NCI-H1417 treated with DMSO at 0.1 percent for 48 hours (cell line): ENCODE measurements at regions not wholly inside any gene's neighbourhood (a gene's known extent, or its start where the extent isn't known, plus 50 kb on each side); places are given as distances from the start of the nearest gene placed in this dataset.
"Not testable (repeated sequence)": the region's sequence is repeated elsewhere in the genome, so short reads cannot be mapped to it uniquely, and the experiment has no call there.

ENCODE experiments used
- DNase-seq: peaks from one replicate; lab custom pipeline; 2025; lab: John Stamatoyannopoulos, UW

DNA sequence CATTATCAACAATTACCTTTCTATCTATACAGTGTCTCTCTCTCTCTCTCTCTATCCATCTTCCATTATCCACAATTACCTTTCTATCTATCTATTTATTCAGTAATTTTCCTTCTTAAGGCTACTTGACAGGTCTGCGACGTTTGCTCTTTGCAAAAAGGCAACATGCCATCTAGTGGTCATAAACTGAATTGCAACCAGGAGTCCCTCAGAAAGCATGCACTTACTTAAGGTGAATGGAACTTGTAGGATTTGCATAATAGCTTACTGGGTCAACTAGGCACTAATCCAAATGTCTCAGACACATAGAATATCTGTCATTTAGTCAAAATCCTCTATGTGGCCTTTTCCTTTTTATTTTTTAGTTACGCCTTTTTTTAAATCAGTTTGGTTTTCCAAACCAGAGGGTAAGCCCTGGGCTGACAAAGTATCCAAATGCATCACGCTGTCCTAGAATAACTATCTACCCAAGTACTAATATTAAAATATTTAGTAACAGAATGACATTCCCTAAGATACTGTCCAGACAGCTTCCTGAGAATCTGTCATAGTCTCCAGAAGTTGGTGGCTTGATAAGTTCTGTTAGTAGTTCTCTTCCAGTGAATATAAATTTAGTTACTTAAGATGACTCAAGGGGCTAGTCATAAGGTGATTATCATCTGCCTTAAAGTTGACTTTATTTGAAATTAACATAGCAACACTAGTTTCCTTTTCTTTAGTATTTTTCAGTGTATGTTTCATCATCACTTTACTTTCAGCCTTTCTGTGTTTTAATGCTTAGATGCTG lies 208.3 kb downstream of the PPP1R3A start:
- peak; percentile 54 for DNase-seq

DNA sequence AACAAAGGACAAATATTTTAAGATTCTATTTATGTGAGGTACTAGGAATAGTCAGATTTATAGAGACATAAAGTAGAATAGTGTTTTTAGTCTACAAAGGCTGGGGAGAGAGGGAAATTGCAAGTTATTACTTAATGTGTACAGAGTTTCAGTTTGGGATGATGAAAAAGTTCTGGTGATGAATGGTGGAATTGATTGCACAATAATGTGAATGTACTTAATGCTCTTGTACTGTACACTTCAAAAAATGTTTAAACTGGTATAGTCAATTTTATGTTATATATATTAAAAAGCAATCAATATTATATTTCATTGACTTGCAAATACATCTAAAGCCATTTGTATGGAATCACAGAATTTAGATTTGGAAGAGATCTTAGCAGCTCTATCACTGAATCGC lies 213.4 kb downstream of the PPP1R3A start:
- no peak for DNase-seq

DNA sequence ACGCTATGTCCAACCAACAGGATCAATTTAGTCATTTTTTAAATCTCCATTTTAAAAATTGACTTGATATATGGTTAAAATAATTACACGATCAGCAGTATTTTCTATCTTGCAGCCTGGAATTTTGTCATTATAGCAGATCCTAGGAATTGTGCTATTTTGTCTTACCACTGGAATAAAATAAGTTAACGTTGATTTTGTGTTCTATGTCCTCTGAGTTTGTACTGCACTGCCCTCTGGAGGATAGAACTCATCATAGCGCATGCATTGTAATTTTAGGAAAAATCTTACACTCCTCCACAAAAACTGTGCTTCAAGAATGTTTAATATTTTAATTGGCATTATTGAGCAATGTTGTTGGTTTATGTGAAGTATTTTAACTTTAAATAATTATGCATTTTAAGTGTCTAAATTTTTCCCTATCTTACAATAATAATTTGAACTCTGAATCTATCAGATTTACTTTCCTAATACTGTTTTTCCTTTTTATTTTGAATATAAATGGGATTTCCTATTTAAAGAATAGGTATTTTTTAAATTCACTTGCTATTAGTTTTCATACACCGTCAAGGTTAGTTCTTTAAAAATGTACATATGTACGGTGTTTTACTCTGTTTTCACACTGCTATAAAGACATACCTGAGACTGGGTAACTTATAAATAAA lies 220.1 kb downstream of the PPP1R3A start:
- no peak for DNase-seq

DNA sequence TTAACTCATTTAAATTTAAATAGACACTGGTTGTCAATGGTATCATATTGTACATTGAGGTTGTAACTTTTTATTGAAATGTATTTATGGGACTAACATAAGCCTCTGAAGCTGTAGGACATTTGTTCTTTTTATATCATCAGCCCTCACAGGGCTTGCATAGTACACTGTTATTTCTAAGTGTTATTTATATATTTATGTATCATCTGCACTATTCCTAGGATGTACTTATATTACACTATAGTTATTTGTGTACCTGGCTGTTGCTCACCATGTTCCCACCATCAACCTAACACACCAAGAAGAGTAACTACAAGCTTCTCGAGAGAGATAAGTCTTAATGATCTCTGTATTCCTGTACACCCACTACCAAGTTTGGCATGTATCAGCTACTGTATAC lies 224.7 kb downstream of the PPP1R3A start:
- no peak for DNase-seq

DNA sequence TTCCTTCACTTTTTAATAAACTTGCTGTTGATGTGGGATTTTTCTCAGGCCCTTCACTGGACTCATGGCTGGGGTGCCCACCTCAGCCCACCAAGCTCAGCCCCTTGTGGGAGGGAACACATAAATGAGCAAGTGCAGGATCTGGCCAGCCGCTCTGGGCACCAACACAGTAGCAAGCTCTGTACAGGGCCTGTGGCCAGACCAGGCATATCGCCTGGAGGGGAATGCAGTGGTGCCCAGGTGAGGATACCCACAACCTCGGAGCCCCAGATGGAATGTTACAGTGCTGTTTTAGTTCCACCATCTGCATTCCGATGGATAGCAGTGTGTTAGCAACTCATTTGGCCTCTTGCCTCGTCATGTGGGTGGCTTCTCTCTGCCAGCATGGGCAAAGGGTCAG lies 234.6 kb downstream of the PPP1R3A start:
- DNase-seq = no peak

DNA sequence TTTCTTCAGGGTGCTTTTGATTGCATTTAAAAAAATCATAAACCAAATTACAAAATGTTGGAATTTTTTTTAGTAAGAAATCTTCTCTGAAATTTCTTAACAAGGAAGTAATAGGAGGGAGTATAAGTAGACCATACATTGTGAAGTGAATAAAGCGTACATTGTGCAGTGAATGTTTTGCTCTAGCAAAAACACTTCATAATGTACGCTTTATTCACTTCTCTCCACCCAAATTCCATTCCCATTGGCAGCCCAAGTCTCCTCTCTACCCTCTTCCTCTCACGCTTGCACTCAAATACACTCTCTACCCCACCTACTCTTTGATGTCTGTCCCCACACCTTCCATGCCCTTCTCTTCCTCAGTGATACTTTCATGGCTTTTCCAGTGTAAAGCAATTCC lies 241.0 kb downstream of the PPP1R3A start:
- no peak for DNase-seq

DNA sequence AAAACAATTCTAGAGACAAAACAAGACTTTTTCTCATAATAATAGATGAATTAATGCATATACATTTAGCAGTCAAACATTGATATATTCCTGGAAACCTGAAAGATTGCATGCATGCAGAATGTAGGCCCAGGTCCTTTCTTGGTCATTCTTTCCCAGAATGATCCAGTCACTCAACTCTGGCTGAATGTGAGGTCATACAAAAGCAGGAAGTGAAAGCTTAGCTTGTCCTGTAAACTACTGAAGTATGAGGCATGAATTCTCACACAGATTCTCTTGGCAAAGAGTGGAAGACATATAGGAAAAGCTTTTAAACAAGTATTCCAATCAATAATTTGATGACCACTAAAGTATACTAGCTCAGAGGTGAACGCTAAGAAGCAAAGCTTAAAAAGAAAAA lies 253.9 kb downstream of the PPP1R3A start:
- no peak for DNase-seq

DNA sequence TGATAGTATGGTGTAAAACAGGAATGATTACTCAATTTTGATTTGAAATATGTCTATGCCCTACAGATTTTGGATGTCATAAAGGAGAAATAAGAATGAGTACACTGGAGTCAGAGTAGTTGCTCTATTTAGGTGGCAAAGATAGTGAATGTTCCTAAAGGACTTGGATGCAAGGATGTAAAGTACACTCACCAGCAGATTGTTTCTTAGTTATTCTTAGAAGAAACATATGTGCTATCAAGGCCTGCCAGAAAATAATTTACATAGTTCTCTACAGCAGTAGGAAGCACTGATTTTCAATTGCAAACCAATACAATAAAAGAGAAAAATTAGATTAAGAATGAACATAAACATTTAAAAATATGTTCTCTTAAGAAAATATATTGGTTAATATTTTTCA lies 259.4 kb downstream of the PPP1R3A start:
- DNase-seq = no peak

DNA sequence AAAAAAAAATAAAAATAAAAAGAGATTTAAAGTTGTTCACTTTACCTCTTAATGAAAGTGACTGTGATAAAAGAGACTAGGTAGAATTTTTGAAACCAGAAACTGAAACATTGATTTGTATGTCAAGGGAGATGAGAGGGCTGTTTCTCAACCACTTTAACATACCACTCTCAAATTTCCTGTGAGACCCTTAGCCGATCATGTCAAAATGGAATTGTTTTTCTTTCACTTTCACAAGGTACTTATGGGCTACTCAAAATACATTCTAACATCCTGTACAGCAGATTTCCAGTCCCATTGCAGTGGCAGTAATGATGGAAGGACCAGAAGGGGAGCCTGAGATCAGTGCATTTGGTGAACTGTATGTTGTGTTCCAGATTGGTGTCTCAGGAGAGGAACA lies 261.2 kb downstream of the PPP1R3A start:
- no peak for DNase-seq

DNA sequence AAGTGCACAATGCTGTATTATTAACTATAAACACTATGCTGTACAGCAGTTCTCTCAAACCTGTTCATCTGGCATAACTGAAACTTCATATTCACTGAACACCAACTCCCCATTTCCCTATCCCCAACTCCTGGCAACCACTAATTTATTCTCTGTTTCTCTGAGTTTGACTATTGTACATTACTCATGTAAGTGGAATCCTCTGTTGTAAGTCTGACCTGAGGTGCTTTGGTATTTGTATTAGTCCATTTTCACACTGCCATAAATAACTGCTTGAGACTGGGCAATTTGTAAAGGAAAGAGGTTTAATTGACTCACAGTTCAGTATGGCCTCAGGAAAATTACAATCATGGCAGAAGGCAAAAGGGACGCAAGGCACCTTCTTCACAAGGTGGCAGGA lies 266.3 kb downstream of the PPP1R3A start:
- DNase-seq = no peak

DNA sequence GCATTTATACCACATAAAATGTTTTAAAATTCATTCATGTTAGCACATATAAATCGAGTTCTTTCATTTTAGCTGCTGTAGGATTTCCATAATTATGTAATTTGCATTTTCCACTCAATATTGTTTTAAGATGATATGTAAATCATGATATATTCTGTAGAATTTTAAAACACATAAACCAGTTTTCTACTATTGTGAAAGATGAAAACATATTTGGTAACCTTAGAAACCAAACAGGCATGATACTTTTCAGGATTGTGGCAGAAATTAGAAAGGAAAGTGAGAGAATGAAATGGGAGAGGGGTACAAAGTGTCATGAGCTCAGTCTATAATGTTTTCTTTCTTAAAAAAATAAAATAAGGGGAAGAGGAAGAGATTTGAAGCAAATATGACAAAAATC lies 269.3 kb downstream of the PPP1R3A start:
- DNase-seq = no peak

DNA sequence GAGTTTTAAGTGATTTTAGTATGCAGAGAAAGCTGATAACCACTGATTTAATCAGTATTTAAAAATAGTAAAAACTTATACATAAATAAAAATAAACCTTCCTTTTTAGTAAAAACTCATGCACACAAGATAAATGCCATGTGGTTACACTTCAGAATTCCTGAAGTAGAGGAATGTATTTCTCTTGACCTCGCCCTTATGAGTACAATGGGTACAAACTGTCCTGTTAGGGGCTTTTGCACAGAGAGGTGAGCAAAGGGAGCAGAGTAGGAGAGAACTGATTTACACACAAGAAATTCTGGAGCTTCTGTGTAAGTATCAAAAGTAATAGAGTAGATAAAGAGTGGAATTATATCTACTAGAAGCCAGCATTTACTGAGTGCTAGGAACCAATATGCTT lies 279.6 kb downstream of the PPP1R3A start:
- no peak for DNase-seq

DNA sequence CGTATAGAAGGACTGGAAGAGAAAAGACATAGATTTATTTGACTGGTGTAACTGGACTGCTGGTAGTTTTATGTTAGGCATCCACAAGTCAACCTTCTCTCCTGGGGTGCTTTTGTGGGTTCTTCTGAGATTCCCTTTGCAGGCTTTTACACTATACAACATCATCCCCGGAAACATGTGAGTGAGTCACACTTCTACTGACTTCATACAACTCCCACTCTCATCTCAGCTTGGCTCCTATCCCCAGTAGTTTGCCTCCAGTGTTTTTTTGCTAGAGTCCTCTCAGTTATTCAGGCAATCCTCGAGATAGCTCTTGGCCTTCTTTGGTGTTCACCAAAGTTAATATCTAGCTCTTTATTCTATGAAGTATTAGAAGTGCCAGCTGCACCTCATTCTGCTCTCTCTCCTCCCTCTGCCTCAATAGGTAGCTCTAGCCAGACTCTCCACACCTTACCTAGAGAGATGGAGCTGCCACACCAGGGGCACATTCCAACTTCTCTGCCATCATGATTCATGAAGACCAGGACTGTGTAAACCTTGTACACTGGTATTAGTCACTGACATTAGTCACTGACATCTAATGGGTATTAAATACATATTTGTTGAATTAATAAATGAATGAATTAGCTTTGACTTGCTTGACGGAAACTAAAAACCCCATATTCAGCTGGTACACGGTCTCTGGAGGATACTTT lies 281.9 kb downstream of the PPP1R3A start:
- no peak for DNase-seq

DNA sequence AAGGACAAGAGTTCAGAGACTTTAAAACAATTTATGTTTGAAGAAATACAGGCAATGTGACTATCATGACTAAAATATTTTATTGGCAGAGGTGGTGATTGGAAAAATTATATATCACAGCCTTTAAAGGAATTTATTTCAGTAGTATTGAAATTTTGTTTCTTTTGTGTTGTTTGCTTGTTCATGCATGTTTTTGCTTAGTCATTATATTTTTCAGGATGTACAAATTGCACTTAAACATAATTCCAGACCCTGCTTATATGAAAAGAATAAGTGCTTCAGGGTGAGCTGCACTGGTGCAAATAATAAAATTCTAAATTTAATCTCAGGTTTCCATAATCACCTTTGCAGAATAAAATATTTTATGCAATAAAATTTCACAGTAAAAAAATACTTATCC lies 283.3 kb downstream of the PPP1R3A start:
- DNase-seq = no peak

DNA sequence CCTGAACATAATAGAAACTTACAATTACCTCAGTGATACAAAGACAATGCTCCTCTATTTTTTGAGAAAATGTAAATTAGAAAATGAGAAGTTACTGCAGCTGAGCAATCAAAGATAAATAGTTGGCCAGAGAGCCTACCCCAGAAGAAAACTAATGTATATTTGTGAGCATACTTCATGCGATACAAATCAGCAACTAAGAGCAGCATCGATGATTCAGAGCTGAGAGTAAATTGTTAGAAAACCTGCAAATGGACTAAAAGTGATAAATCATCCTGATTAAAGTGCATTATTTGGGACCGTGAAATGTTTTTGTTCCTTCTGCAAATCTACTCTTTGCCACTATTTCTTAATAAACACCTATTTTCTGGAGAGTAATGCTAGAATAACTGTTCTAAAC lies 285.7 kb downstream of the PPP1R3A start:
- no peak for DNase-seq

DNA sequence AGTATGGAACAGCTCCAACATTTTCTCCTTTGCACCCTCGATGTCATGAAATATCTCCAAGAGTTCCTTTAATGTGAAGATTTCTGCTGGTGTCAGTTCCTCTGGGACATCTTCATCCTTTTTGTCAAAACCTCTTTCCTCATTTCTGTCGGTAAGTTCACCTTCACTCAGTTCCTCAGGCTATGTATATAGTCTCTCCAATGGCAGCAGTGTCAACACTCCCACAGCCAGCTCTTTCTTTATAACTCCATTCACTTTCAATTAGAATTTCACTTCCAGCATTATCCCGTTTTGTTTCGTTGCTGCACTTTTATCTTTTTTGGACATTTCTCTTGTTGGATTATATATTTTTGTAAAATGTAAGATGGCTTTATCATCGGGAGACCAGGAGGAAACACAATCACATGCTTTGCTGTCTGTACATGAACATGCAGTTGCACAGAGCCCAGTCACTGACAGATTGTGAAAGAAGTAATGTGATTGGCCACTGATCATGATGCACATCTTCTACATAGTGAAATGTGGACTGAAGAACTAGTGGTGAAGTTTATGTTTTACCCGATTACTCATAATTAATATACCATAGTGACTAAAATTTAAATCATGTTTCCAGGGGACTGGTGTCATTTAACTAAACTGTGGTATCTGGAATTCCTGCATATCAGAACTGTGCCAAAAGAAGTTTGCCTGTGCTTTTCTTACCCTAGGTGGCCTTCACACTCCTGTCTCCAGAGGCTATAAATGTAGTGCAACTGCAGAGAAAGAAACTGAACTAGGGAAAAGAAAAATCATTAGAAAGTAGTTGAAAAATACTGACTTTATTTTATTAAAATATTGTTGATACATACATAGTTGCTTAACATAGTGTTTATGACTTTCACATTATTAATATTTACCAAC lies 289.6 kb downstream of the PPP1R3A start:
- no peak for DNase-seq

DNA sequence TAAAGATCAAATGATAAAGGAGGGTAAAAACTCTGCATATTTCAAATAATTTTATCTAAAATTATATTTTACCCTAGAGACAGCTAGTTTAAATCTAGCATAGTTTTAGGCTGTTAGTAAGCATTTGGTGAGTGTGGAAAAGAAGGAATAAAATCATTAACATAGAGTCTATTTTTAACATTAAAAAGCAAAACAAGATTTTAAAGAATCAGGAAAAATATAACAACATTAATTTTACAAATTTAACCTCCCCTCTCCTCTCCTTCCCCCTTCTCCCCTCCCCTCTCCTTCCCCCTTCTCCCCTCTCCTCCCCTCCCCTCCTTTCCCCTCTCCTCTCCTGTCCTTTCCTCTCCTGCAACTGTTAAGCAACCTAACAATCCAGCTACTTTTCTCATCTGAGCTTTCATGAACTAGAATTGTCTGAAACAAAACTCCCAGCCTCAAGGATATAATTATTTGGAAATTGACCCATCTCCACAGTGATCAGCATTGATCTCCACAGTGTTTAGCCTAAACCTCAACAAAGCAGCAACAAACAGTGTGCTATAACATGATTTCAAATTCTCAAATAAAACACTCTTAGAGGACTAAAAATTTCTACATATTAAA lies 293.2 kb downstream of the PPP1R3A start:
- no peak for DNase-seq

DNA sequence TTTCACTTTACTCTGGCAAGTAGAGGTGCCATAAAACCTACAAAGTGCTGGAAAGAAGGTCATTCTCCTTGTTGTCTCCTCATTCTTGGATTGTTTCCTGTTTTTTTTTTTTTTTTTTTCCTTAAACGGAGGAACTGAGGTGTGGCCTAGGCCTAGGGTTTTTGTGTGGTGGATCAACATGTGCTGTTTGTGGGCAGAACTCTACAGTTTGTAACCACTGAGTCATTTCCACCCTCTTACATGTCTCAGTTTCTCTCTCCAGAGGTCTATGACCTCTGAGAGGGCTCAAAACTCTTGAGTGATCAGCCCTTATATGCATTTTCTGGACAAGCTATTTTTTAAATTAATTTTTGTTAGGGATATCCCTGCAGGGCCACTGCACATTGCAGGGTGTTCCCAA lies 296.0 kb downstream of the PPP1R3A start:
- DNase-seq = no peak

DNA sequence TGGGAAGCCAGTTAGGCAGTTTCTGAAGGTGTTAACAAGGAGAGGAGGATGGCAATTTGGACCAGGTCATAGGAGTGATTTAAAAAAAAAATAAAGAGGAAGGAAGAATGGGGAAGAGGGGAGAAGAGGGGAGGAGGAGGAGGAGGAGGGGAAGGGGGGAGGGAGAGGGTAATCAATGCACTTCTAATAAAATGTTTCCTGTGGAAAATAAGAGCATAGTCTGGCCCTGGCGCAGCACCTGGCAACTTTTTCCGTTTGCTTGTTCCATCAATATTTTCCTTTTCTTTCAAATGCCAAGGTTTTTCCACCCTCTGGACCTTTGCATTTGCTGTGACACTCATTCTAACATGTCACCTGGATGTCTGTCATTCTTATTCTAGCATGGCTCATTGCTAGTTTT lies 308.2 kb downstream of the PPP1R3A start:
- DNase-seq = no peak

DNA sequence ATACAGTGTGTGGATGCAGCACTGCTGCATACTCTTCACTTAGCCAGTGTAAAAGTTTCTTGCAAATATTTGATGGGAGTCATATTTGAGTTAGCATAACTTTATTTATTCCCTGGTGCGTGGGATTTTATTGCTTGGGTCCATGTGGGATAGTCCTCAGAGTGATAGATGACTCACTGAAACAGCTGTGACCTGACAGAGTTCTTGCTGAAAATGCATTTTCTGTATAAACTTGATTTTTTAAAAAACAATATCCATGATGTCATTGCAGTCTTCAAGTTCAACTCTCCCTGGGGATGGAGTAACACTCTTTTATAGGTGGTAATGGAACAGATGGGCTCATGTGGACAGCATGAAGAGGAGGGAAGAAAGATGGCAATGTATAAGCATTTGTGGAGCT lies 310.0 kb downstream of the PPP1R3A start:
- DNase-seq = no peak

DNA sequence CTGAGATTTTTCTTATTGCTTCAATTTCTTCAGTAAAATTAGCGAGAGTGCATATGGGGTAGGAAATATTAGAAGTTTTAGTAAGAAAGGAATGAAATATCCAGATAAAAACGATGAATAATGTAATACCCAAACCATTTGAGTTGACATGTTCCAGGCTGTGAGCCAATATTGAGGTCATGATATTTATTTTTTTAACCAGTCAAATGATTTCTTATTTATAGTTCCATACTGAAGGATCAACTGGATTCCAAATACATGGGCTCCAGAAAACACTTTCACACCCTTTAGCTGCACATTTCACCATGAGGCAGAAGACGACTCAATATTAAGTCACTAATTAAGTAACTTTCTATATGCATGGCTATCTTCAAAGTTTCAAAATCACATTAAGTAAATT lies 312.5 kb downstream of the PPP1R3A start:
- no peak for DNase-seq

DNA sequence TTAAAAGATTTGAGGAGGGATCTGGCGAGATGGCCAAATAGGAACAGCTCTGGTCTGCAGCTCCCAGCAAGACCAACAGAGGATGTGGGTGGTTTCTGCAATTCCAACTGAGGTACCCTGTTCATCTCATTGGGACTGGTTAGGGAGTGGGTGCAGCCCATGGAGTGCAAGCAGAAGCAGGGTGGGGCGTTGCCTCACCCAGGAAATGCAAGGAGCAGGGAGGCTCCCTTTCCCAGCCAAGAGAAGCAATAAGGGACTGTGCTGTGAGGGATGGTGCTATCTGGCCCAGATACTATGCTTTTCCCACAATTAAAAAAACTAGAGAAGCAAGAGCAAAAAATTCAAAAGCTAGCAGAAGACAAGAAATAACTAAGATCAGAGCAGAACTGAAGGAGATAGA lies 318.4 kb downstream of the PPP1R3A start:
- not testable (repeated sequence) for DNase-seq
